BJ (cell line): ENCODE measurements at regions not wholly inside any gene's neighbourhood (a gene's known extent, or its start where the extent isn't known, plus 50 kb on each side); places are given as distances from the start of the nearest gene placed in this dataset.

ENCODE experiments used
- CTCF ChIA-PET: fragments of 350-600 bp; formaldehyde crosslinking; extraction: SDS; loops from one replicate; lab custom pipeline; 2021; ENCODE audit warnings: antibody characterized with exemption, inconsistent platforms; lab: Yijun Ruan, JAX
- POLR2A ChIA-PET: fragments of 300-600 bp; sonication (Branson Sonifier 250); formaldehyde crosslinking; extraction: SDS; loops from one replicate; lab custom pipeline; 2021; ENCODE audit warnings: antibody characterized with exemption; lab: Charles Lee
- DNase-seq: peaks from one replicate; pipeline ENCODE4 v3.0.0-alpha.2; 2011; ENCODE audit warnings: low read depth
- H3K27me3 ChIP-seq: 2 replicates; pipeline ENCODE4 v1.6.0; 2011; ENCODE audit warnings: low read length; ENCODE audit not compliant: control insufficient read depth, insufficient read depth
- H3K36me3 ChIP-seq: 2 replicates; pipeline ENCODE4 v1.5.1; 2011; ENCODE audit warnings: low read length; ENCODE audit not compliant: control insufficient read depth, insufficient read depth
- H3K4me3 ChIP-seq: 2 replicates; pipeline ENCODE4 v1.5.1; 2011; ENCODE audit warnings: low read depth, mild to moderate bottlenecking, control low read depth, low read length
- TF ChIP-seq, protein P1 (sequence below): IDR thresholded peaks from 2 replicates; pipeline ENCODE4 v1.5.1; 2011; ENCODE audit warnings: low read depth, mild to moderate bottlenecking, control low read depth, inconsistent platforms, low read length, moderate library complexity; ENCODE audit not compliant: insufficient read depth

DNA sequence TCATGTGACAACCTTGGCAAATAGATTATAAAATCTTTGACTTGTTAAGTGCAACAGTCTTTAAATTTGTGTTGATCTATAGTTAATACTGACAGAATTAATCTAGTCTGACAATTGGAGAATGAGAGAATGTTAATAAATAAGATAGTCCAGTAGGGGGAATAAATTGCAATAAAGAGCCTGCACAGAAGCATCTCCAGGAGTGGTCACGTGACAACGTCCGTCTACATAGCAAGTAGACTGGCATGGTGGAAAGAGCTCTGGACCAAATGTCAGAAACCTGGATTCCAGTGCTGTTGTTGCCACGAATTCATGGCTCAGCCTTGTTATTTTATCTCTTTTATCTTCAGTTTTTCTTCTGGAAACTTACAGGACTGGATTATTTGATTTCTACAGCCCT lies 436.5 kb downstream of the RAB28 start:
- CTCF ChIA-PET = no interaction called here
- POLR2A ChIA-PET = no interaction called here
- TF ChIP-seq, protein P1, sequence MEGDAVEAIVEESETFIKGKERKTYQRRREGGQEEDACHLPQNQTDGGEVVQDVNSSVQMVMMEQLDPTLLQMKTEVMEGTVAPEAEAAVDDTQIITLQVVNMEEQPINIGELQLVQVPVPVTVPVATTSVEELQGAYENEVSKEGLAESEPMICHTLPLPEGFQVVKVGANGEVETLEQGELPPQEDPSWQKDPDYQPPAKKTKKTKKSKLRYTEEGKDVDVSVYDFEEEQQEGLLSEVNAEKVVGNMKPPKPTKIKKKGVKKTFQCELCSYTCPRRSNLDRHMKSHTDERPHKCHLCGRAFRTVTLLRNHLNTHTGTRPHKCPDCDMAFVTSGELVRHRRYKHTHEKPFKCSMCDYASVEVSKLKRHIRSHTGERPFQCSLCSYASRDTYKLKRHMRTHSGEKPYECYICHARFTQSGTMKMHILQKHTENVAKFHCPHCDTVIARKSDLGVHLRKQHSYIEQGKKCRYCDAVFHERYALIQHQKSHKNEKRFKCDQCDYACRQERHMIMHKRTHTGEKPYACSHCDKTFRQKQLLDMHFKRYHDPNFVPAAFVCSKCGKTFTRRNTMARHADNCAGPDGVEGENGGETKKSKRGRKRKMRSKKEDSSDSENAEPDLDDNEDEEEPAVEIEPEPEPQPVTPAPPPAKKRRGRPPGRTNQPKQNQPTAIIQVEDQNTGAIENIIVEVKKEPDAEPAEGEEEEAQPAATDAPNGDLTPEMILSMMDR = no peak
- H3K27me3 ChIP-seq = no peaks in the 10 kb centered on the region
- no peaks in the 10 kb centered on the region for H3K36me3 ChIP-seq
- no peak overlapping the region for H3K4me3 ChIP-seq
- no peak for DNase-seq

DNA sequence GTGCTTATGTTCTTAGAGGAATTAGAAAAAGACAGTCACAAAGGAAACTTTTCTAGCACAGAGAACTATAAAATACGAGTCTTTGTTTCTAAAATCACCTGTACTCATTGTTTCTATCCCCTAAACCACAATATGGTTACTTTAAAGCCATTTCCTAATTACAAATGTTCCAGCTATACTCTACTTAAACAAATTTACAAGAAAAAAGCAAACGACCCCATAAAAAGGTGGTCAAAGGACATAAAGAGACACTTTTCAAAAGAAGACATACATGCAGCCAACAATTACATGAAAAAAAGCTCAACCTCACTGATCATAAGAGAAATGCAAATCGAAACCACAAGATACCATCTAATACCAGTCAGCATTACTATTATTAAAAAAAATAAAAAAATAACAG lies 447.3 kb downstream of the RAB28 start:
- POLR2A ChIA-PET = no interaction called here
- CTCF ChIA-PET = no interaction called here
- Histone ChIP-seq H3K36me3 (no peaks in the 10 kb centered on the region), H3K27me3 (no peaks in the 10 kb centered on the region), H3K4me3 (no peak overlapping the region)
- TF ChIP-seq, protein P1 = no peak
- DNase-seq = no peak

DNA sequence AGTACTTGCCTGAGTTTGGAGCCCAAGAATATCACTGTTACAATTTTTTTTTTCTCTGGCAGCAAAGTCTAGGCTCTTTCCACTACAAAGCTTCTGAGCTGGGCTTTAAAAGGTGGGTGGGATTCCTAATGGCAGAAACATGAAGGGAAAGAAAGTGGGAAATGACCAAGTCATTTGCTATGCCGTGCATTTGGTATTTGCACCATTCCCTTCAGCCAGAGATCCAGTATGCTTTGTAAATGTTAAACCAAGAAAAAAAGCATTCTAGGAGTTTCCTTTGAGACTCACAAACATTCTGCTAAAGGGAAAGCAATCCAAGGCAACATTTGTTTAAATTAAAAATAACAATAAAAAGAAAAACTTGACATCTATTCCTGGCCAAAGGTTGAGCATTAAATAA lies 451.2 kb downstream of the RAB28 start:
- H3K4me3 ChIP-seq = no peak overlapping the region
- no peaks in the 10 kb centered on the region for H3K36me3 ChIP-seq
- CTCF ChIA-PET = no interaction called here
- POLR2A ChIA-PET = no interaction called here
- no peaks in the 10 kb centered on the region for H3K27me3 ChIP-seq
- DNase-seq = no peak
- TF ChIP-seq, protein P1 = no peak

DNA sequence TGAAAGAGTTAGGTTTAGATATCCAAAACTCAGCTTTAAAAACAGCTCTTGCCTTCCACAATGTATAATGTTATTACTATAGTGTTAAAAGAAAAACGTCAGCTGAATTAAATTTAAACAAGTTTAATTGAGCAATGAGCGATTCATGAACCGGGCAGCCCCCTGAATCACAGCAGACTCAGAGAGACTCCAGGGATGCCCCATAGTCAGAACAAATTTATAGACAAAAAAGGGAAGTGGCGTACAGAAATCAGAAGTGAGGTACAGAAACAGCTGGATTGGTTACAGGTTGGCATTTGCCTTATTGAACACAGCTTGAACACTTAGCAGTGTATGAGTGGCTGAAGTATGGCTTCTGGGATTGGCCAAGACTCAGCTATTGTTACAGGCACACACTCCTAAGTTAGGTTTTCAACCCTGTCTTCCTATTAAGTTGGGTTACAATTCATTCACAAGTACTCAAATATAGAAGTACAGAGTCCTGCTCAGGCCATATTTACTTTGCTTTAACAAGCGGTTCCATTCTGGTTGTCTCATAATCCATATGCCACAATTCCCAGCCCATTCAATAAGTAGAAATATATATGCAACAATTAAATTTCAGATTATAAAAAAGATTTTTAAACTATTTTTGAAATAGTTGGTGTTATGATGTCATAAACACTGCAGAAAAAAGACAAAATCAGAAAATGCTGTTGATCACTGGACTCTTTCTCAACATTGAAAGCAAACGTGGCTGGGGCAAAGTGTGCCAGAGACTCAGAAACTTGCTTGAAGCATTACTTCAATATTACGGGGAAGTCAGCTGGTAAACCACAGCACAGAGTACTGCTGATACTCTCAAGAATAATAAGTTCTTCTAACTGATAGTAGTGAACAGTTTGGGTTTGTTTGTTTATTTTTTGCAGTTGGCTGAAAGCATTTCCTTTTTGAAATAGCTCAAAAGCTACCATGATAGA lies 459.7 kb downstream of the RAB28 start:
- CTCF ChIA-PET = no interaction called here

DNA sequence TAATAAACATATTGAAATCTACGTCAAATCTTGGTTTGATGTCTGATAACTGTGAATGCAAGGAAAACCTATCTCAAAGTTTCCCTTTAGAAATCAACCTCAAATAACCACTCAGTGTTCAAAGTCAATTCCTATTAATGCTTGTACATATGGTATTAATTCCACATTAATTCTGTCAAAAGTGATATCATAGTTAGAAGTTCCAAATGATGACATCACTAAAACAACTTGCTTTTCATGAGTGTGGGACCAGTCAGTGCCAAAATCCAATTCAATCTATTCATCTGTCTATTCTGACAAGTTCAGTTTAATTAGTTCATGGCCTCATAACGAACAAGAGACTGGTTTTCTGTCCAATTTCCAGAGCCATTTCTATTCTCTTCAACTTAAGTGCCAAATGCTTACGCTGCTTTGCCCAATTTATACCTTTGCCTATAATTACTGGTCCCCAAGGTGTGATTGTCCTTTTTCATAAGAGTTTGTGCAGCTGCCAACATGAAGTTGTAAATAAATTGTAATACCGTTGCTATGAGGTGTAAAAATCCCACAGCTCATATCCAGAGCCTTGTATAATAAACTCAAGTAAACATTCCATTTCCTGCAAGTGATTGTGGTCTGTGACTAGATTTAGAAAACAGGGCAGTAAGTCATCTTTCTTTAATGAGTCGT lies 476.2 kb downstream of the RAB28 start:
- POLR2A ChIA-PET = no interaction called here
- CTCF ChIA-PET = no interaction called here
- no peak for DNase-seq

More for the DNA sequence above, 459.7 kb downstream of the RAB28 start:
- TF ChIP-seq, protein P1 = no peak
- Histone ChIP-seq H3K27me3 (no peaks in the 10 kb centered on the region), H3K4me3 (no peak overlapping the region), H3K36me3 (no peaks in the 10 kb centered on the region)
- POLR2A ChIA-PET = no interaction called here
- no peak for DNase-seq

More for the DNA sequence above, 476.2 kb downstream of the RAB28 start:
- Histone ChIP-seq H3K27me3 (no peaks in the 10 kb centered on the region), H3K4me3 (no peak overlapping the region), H3K36me3 (no peaks in the 10 kb centered on the region)
- TF ChIP-seq, protein P1 = no peak
